HG03378 (cell line): ENCODE measurements at regions not wholly inside any gene's neighbourhood (a gene's known extent, or its start where the extent isn't known, plus 50 kb on each side); places are given as distances from the start of the nearest gene placed in this dataset.
"Not testable (repeated sequence)": the region's sequence is repeated elsewhere in the genome, so short reads cannot be mapped to it uniquely, and the experiment has no call there.

Source experiments
- ATAC-seq: cut with Tn5 transposase; IDR thresholded peaks from one replicate; pipeline ENCODE4 v1.9.1; 2021; ENCODE audit warnings: mild to moderate bottlenecking, moderate library complexity; ENCODE audit not compliant: unreplicated experiment

DNA sequence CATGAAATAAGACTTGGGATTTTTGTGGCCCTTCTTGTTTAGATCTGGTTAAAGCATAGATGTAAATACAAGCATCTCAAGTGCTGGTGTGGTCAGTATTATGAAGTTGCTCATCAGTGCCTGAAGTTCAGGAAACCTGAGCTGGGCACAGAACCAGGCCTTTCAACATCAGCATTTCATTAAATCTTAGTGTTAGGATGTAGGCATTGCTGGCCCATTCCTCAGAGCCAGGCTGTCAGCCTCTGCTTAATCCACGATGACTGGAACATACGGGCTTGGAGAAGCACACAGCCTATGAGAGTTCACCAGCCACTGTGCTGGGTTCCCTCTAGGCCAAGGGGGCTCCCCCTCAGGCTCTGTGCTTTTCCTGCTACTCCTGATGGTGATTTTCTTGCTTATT lies 270.2 kb downstream of the EN1 start:
- no peak for ATAC-seq

DNA sequence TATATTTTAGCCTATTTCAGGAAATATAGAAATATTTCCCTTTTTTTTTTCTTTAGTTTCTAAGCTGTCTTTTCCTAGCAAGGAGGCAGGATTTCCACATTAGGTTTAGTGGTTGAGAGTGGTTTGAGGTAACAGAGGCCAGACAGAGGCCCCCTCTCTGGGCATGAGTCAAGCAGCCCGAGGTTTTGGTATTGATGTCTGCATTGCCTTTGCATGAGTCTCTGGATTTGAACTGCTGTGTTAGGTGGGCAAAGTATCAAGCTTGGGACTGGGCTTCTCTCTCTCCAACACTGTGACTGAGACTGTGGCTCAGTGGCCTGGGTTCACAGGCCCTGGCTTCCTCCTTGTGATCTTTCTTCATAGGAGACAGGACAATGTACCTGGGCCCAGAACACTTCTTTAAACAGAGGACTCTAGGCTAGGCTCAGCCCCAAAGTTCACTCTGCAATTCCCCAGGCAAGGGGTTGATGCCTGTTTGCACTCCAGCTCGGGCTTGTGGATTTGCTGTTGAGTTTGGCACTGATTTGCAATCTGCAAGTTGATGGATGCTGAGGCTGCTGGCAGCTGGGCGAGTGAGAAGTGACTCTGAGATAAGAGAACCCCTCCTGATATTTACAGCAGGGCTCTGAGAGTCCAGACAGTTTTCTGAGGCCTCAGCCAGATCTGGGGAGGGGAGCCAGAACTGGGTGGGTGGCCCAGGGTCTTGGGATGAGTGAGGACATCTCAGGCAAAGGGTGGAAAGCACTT lies 271.2 kb downstream of the EN1 start:
- ATAC-seq: no peak

DNA sequence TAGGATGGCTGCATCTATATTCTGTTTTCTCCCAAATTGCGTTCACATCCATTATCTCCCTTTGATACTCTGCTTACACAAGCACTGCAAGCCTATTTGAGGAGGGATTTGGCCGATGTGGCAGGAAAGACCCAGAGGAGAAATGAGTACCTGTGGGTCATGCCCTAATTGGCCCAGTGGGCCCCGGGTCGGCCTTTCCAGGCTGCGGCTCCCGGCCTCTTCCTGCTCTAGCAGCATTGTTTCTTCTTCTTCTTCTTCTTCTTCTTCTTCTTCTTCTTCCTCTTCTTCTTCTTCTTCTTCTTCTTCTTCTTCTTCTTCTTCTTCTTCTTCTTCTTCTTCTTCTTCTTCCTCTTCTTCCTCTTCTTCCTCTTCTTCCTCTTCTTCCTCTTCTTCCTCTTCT lies 275.1 kb downstream of the EN1 start:
- not testable (repeated sequence) for ATAC-seq

DNA sequence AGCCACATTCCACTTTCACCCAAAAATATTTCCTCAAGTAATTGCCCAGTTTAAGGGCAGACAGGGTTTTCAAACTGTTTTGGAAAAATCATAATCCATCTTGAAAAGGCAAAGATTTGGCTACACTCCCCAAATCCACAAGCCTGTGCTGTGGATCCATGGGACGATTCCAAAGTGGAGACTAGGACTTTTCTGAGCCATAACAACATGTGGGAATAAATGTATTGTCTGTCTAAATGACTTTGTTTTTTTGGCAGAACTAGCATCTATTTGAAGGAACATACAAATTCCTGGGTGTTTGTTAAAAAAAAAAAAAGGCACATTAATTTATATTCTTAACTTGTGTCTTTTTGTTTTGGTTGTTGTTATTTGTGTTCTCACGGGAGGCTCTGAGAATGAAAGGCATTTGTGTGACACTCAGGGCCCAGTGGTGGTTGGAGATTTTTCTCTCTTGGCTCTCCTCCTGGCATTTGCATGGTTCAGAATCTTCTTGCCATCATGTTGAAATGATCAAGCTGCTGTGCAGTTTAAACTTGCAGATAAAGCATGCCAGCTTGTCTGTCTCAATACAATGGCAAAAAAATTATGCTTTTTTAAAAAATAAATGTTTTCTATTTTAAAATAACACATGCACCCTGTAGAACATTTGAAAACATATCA lies 277.4 kb downstream of the EN1 start:
- ATAC-seq: no peak

DNA sequence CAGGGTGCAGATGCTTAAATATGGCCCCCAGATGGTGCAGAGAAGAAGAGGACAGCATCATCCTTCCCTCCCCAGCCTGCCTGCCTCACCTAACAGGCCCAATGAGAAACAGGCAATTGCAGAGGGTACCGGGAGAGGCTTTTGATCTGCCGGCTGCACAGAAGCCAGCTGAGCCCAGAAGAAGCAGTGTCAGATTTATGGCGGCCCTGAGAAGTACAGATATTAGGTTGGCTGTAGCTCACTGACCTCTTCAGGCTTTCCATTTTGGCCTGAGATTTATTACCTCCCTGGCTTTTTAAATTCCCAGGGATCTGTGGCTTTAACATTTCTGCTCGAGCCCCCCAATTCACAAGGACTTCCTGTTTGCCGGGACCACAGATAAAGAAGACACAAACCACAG lies 278.7 kb downstream of the EN1 start:
- no peak for ATAC-seq

DNA sequence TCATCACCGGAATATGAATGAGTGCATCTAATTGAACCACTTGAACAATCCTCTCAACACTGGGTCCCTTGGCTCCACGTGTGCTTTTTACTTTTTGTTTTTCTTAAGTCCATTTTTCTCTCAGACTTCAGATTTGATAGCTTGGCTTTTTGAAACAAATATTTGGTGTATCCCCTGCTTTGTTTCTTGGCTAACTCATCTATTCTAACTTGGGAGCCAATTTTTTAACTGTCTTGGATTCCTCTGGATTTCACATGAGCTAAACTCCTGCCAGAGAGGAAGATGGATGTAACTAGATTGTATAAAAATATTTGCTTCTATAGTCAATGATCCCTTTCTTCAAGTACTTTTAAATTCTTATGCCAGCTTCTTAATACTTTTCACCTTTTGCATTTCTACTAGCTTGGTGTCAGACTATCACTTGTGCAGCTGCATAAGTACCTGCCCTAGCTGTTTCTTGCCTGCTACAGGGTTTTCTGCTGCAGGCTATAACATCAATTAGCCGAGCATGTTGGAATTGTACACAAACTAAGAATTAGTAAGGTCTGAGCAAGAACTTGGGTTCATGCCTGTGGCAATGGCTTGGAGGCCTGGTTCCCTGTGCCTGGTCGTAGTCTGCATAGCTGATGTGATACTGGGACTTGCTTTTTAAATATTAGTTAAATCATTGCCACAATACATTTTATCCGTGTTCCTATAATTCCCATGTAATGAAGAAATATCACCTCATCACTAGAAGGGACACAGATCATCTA lies 281.5 kb downstream of the EN1 start:
- no peak for ATAC-seq

DNA sequence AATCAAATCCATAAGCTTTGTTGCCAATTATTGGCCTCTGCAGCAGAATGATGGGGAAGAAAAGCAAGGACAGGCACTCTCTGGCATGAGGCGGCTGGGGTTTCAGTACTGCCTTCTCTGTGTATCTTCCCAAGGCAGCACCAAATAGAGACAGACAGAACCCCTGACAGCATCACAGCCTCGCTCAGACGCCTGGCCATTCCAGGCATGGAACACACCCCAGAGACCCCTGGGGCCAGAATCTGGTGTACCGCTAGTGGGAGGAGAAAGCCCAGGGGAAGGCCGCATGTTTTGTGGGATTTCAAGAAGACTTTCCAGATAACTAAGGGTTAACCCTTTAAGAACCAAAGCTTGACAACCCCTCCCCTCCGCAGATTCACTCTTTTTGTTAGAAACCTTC lies 282.1 kb downstream of the EN1 start:
- no peak for ATAC-seq

DNA sequence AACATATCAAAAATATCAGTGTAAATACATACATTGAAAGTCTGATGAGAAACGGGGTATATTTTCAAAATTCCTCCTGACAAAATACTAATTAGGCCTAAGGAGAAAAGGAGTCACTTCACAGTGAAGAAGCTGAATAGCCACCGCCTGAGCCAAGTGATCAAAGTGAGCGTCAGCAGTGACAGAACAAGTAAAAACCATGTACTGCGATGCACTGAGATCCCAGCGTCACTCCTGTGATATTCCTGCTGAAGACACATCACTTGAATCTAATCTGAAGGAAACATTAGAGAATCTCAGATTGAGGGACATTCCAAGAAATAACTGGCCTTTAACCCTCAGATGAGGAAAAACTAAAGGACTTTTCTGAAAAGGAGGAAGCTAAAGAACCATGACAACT lies 285.3 kb downstream of the EN1 start:
- no peak for ATAC-seq

DNA sequence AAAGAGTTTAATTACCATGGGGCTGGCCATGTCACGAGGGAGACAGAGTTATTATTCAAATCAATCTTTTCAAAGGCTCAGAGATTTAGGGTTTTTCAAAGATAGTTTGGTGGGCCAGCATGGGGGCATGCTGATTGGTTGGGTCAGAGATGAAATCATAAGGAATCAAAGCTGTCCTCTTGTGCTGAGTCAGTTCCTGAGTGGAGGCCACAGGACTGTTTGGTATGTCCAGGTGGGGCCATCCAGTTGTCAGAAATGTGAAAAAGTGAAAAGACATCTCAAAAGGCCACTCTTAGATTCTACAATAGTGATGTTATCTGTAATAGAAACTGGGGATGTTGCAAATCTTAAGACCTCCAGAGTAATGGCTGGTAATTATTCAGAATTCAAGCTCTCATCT lies 288.6 kb downstream of the EN1 start:
- no peak for ATAC-seq

DNA sequence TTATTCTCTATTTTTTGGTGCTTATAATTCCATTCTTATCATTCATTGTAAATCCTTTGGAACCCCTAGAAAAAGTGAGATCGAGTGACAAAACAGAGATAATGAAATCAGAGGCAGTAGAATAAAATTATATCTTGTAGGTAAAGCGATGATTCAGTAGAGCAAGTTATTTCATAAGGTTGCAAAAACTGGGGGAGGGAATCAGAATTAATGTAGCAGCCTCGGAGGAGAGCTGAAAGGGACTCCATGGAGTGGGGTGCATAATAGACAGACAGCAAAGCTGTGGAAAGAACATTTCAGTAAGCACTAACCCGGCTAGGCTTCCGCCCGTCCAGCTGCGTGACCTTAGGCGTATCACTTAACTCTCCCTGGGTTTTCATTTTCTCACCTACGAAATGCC lies 289.7 kb downstream of the EN1 start:
- ATAC-seq: no peak

DNA sequence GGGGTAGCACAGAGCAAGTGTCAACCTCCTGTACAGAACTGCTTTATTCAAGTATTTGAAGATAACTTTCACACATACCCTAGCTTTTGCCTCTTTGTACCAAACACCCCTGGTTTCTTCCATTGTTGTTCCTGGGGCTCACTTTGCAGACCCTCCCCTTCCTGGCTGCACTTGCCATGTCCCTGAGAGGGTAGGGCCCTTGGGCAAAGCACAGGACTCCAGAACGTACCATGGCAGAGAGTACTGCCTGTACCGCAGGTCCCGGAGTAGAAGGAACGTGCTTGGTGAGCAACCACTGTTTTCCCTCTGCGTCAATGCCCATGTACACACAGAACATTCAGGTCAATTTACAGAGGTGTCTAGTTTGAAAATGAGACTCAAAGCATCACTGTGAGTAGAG lies 290.4 kb downstream of the EN1 start:
- no peak for ATAC-seq

DNA sequence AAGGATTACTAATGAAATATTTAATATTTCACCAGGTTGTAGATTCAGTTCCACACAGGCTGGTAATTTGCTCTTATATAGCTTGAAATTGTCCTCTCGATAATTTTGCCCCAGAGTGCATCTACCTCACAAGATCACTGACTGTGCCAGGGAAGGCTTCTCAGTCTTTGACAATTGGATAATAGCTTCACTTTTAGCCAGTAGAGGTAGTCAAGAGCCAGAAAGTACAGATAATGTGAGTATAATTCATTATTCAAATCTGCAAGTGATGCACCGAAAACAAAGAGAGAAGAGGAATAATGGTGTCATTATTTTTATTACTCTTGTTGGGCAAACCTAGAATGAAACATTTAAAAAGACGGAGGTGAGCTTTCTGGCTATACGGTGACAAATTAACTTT lies 292.8 kb downstream of the EN1 start:
- ATAC-seq: no peak

DNA sequence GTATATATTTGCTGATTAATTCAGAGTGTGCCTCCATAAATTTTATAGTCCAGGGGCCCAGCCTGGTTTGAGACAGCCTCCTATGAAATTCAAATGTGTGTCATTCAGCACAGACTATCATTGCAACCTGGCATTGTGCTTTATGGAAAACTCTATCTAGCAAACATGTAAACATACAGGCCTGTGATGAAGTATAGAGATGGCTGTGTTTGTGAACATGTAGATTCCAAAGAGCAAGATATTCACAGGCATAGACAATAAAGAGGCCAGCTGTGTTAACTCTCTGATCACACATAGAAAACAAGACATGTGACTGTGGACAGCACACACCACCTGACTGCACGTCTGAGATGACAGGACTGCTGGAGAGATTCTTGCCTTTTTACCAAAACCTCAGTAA lies 297.9 kb downstream of the EN1 start:
- ATAC-seq: no peak

DNA sequence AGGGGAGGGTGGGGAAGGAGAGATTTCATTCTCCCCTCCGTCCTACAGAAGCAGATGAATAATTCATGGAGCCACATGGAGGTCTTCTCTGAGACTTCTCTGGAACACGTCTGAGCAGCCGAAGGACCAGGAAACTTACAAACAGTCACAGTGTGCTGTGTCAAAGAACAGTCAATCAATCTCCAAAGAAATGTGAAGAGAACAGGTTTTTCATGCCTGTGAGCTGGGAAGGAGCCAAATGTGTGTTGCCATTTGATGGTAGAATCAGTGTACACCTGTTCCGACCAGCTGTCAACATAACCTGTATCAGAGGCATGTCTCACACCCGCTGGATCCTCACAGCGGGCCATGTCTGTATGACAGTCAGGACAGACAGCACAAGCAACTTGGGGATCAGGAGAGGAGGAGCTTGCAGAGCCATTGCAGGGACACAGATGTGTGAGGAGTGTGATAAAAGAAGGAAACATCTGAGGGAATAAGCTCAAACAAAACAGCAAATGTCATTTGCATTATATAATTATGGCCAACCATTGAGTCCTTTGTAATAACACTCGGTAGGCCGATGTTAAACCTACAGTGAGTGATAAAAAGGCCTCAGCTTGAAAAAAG lies 298.5 kb downstream of the EN1 start:
- ATAC-seq: no peak

DNA sequence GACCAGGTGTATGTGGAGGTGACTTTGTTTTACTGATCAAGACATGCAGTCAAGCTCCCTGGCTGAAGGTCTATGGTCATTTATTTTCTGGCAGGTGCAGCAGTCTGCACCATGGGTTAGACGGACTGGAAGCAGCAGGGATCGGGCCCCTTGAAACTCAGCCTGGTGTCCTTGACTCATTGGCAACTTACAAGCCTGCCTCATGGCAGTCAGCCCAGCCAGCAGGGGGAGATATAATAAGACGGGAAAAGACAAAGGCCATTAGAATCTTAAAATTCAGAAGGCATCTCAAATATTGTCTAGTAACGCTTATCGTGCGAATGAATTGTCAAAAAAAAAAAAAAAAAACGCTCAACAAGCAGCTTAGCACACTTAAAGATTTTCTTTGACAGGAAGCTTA lies 308.2 kb downstream of the EN1 start:
- no peak for ATAC-seq

DNA sequence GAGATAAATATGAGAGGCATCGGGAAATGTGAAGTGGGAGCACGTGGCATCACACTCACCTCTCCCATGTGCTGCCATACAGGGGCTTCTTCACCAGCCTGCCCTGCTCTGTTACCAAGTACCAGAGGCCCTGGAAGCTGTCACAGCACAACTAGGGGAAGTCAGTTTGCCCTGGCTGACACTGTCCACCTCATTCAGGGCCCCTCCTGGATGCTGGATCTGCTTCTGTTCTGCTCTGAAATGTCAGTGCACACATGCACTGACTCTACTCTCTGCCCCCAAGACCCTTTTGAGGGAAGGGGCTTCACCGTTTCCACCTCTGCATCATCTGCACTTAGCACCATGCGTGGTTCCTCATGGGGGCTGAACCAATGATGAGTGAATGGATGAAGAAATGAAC lies 311.1 kb downstream of the EN1 start:
- no peak for ATAC-seq

DNA sequence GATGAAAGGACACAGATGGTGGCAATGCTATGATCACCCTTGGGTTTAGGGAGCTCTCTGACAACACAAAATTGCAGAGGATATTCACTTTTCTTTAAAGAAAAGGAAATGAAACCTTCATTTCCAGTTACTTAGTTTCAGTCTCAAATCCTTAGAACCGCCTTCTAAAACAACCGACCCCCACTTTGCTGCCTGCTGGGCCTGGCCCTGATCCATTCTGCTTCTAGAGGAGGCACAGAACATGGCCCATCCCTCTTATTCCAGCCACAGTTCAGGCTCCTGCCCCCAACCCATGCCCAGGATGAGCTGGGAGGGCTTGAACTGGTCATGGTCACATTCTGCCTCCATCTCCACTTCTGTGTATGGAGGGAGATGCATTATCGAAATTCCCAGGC lies 311.6 kb downstream of the EN1 start:
- ATAC-seq: no peak

DNA sequence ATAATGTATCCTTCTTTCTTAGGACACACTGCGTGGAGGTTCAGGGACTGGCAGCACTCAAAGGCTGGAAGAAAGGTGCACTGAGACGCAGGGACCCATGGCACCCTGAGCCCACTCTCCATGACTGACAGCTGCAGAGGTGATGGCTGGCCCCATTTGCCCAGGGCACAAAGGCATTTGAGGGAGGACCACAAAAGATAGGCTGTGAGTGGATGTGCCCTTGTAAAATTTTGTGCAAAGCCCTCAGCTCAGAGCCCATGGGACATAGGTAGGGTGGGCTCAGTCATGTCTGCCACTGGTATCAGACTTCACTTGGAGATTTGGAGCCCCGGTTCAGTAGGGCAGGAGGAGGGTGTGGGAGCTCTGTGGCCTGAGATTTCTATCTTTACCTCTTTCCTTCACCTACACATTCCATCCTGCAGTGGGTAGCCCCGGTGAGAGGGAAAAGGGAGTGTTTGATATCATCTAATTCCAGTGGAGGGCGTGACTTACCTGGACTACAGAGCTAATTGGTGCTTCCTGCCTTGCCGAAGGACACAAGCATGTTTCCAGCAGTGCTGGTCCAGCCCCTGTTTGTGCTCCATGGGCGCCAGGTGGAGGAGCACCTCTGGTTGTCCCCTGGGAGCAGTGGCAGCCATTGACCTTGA lies 312.2 kb downstream of the EN1 start:
- ATAC-seq: no peak

DNA sequence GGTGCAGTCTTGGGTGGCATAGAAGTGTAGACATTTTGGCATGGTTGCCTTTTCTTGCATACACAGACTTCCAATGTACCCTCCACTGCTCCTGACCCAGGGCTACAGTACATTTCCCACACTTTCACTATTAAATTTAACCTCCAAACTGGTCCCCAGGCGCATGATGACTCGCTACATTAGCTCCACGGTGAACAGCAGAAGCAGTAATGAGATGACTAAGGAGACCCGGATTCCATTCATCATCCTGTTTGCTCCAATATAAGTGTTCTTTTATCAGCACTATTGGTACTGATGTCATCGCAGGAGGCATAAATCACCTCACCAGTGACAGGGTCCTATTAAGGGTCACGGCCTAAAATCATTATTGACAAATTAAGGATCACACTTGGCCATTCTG lies 316.5 kb downstream of the EN1 start:
- ATAC-seq: no peak

DNA sequence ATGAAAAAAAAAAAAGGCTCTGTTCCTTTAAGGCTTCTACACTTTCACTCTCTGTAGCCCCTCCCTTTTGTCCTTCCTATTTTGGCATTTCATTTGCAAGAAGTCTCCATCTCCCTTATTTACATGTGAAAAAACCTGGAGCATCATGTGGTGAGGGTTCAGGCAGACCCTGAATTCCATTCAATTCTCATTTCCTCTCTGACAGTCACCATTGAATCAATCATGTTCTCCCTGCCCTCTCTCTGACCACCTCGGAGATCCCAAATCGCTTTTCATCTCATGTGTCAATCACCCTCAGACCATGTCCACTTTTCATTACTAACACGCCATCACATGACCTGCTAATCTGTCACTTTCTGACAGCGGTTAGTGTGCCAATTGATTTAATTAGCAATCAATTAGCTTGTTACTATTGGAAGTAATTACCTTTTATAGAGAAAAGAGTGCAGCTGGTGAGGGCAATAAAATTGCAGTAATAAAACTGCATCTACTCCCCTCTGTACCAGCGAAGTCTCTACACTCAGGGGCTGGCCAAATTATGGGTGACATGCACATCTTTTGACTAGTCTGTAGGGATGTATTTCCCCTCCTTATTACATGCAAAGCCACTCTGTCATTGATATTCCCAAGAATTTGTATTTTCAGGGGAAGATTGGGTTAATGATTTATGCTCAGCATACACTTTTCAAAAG lies 317.4 kb downstream of the EN1 start:
- ATAC-seq: no peak

DNA sequence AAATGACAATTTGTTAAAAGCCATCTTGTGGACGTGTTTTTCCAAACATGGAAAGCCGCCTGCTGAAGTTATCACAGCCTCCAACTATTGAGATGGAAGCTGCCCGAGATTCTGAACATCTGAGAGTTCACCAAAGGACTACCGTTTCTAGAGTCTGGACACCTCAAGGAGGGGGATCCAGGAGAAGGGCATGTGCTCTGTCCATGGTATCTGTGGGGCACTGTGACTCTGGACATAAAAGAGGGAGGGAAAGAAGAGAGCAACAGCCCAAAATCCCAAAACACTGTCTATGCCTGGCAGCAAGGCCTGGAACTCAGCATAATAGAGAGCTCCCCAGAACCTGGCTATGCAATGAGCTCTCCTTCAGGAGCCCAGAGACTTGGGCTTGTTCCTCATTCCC lies 319.9 kb downstream of the EN1 start:
- no peak for ATAC-seq
